SU-DHL-6 (cell line): ENCODE measurements at regions not wholly inside any gene's neighbourhood (a gene's known extent, or its start where the extent isn't known, plus 50 kb on each side); places are given as distances from the start of the nearest gene placed in this dataset.
A peak's percentile ranks its signal among the peaks of the same experiment; 100 is the strongest.

Source experiments
- EZH2phosphoT487 ChIP-seq: fragments of 200-600 bp; sonication (generic), shearing (Covaris generic); conservative IDR thresholded peaks from 2 replicates; pipeline ENCODE4 v1.6.1; 2018; ENCODE audit warnings: mild to moderate bottlenecking, antibody characterized with exemption, low read length, moderate library complexity, mixed read lengths
- TF ChIP-seq, protein P1 (sequence below): fragments of 200-600 bp; sonication (generic); IDR thresholded peaks from one replicate; pipeline ENCODE4 v1.5.1; 2017; ENCODE audit warnings: antibody characterized with exemption, mild to moderate bottlenecking, low read length, moderate library complexity; ENCODE audit not compliant: insufficient read depth, poor library complexity, severe bottlenecking

DNA sequence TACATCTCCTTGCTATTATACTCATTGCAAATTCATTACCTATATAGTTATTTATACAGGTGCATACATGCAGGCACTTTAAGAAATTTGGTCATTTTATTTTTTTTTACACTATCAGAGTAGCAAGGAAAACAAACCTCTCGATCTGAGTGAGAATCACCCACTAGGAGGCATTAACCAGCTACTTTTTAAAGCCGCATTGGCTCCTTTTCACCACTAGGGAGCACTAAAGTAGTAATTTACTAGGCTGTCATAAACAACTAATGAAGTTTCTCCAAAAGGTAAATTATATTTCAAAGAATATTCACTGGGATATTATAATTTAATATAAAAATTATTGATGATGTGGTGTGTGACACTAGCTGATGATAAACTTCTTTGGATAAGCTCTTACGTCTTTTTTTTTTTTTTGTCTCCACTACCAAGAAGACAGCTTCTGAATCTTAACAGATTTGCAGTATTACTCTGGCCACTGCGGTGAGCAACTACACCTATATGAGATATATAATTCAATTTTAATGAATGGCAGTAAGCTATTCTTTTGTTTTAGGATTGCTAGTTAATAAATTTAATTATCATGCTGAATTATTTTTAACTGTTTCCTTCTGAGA, 101.9 kb downstream of the NOL4 start:
- TF ChIP-seq, protein P1, sequence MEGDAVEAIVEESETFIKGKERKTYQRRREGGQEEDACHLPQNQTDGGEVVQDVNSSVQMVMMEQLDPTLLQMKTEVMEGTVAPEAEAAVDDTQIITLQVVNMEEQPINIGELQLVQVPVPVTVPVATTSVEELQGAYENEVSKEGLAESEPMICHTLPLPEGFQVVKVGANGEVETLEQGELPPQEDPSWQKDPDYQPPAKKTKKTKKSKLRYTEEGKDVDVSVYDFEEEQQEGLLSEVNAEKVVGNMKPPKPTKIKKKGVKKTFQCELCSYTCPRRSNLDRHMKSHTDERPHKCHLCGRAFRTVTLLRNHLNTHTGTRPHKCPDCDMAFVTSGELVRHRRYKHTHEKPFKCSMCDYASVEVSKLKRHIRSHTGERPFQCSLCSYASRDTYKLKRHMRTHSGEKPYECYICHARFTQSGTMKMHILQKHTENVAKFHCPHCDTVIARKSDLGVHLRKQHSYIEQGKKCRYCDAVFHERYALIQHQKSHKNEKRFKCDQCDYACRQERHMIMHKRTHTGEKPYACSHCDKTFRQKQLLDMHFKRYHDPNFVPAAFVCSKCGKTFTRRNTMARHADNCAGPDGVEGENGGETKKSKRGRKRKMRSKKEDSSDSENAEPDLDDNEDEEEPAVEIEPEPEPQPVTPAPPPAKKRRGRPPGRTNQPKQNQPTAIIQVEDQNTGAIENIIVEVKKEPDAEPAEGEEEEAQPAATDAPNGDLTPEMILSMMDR = peak; percentile 98
- TF ChIP-seq EZH2phosphoT487 = no peak
